GM19351 (cell line): ENCODE measurements at regions not wholly inside any gene's neighbourhood (a gene's known extent, or its start where the extent isn't known, plus 50 kb on each side); places are given as distances from the start of the nearest gene placed in this dataset.

ENCODE experiments used
- ATAC-seq: cut with Tn5 transposase; IDR thresholded peaks from one replicate; pipeline ENCODE4 v1.9.1; 2021; ENCODE audit warnings: mild to moderate bottlenecking, moderate library complexity; ENCODE audit not compliant: unreplicated experiment

GRCh38 chr4:13142191-13142590 lies 341.9 kb downstream of the RAB28 start:
- ATAC-seq: no peak

- ATAC-seq: no peak
Measured at GRCh38 chr4:13137390-13137789, 346.8 kb downstream of the RAB28 start.

- no peak for ATAC-seq
Measured at GRCh38 chr4:13133700-13134099, 350.4 kb downstream of the RAB28 start.

- ATAC-seq: no peak
Measured at GRCh38 chr4:13130848-13131247, 353.3 kb downstream of the RAB28 start.

- ATAC-seq: no peak
Measured at GRCh38 chr4:13129095-13129494, 355.0 kb downstream of the RAB28 start.

DNA sequence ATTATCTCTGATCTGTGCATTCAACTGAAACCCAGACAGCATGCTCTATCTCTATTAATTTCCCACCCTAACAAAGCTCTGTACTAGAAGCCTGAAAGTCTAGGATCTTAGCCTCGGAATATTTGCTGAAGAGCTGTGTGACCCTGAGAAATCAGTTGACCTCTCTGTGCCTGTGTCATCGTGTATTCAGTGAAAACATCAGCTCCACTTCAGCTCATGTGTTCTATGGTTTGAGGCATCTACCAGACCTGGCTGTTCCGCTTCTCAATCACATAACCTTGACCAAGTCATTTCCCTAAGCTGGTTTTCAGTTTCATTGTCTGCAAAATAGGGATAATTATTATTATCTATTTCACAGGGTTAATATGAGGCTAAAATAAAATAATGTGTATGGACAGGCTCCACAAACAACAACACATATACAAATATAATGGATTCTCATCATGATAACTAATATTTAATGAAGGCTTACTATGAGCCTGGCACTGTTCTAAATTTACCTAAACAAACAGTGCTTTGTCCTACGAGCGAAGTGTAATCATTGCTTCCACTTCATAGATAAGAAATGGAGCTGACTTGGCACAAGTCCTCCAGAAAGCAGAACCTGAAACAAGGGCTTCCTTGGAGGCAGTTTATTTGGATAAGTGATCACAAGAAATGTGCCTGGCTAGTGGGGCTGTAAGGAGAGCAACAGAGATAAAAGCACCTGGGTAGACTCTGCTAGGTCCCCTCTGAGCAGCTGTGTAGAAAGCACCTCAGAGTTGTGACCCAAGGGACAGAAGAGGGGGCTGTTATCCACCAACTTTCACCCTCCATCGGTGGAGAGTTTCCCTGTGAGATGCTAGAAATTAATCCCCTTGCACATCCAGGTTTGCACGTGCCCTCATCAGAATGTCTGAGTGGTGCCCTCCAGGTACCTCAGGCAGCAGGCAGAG lies 356.9 kb downstream of the RAB28 start:
- ATAC-seq: no peak

DNA sequence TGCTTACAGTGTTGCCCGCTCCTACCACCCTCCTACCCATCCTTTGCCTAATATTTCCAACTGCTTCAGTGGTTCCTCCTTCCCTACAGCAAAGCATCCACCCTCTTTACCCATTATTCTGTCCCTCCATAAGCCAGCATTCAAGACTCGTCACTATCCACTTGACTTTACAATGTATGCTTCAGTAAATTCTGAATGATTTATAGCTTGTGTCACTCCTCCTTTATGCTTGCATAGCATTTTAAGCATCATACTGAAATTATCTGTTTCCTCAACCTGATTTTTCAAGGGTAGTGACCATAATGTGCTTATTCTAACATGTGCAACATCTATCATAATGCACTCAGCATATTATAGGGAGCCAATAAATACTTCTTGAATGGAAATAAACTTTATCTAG lies 365.5 kb downstream of the RAB28 start:
- ATAC-seq: no peak

DNA sequence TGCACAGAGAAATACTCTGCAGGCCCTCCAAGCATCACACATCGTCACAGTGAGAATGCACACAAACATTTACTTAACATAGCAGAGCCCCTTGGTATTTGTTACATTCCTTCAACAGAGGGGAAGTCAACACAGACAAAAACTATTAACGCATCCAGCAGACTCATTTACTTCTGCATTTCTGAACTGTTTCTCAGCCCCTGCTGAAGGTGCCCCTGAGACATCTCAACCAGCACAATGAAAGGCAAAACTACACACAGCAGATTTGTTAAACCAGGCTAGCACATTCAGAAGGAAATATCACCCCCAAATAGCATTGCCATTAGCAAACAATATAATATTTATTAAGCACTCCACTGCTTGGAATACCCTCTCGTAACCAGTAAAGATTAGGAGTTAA lies 367.0 kb downstream of the RAB28 start:
- no peak for ATAC-seq

- ATAC-seq: no peak
Measured at GRCh38 chr4:13112030-13112429, 372.1 kb downstream of the RAB28 start.

GRCh38 chr4:13109536-13109935 lies 374.6 kb downstream of the RAB28 start:
- ATAC-seq: no peak

DNA sequence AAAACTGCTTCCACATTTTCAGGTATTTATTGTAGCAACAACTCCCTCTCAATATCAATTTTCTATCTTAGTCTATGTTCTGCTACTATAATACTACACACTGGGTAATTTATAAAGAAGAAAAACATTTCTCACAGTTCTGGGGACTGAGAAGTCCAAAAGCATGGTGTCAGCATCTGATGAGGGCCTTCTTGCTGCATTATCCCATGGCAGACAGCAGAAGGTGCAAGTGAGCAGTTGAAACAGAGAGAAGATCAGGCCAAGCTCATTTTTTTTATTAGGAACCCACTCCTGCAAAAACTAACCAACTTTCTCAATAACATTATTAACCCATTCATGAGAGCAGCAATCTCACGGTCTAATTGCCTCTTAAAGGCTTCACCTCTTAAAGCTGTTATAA lies 376.0 kb downstream of the RAB28 start:
- no peak for ATAC-seq

DNA sequence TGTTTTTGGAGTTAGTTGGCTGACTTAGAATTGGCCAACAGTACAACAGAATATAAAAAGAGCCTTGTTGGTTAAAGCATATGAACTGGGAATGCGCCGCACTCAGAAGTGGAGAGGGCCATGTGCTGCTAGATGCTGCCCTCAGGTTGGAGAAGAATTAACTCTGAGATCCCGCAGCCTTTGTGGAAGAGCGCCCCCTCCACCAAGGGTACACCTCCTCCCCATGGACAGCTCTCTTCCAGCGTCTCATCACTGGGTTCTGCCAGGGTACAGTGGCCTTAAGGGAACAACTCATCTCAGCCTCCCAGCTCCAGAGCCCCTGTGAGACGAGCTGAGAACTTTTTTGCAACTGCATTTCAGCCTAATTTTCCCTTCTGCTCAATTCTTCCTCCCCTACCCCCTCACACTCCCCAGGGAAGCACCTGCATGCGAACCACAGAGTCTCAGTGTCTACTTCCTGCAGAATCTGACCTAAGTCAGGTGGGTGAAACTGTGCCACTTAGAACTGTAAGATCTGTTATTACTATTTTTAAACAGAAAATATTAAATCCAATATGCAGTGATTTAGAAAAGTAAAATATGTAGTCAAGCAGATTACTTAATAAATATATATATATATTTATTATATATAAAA lies 380.6 kb downstream of the RAB28 start:
- no peak for ATAC-seq

GRCh38 chr4:13102092-13102742 lies 381.9 kb downstream of the RAB28 start:
- no peak for ATAC-seq

- no peak for ATAC-seq
Measured at GRCh38 chr4:13097971-13098370, 386.2 kb downstream of the RAB28 start.

DNA sequence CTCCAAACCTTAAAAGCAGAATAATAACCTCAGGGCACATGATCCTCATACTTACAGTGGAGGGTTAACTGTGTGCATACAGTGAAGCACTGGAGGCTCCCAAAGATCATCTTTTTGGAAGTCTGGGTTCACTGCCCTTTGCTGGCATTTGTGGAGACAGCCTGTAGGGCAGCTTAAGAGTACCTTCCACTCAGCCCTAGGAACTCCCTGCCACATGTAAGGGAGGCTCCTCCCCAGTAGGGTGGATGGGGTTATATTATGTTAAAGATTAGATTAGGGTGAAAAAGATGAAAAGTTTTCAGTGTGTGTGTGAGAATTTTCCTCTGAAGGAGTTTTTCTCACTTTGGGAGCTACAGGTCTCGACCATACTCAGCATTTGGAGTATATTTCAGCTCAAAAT lies 388.4 kb downstream of the RAB28 start:
- no peak for ATAC-seq

DNA sequence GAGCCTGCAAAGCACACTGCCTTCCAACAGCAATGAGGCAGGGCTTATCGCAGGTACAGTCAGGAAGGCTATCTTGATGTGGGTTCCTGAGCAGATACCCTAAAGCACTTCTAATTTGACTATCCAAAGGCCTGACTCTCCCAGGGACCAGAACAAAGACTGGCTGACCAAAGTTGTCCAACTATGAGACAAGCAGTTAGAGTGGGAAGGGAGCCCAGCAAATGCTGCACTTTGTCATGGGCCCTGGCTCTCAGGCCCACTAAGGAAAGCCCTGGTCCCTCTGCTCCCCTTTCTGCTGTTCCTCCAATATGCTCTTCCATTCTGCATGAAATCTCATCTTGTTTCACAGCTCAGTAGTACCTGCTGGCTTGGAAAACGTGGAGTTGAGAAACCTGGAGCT lies 391.0 kb downstream of the RAB28 start:
- ATAC-seq: no peak

DNA sequence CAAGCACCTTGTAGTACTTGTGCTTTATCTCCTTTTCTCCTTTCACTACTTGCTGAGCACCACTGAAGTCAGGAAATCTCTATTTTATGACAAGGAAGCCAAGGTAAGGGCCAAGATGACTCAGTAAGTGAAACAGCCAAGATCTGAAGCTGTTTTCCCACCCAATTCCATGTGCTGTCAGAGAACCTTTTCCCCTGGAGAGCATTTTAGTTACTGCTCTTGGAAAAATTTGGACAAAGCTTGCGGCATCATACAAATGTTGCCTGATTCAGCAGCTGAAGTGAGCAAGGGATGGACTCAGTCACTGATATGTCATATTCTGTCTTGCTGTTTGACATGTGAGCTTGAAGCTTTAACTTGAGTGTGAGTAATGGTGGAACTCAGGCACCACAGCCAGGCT lies 391.4 kb downstream of the RAB28 start:
- no peak for ATAC-seq

- ATAC-seq: no peak
Measured at GRCh38 chr4:13089659-13089998, 394.5 kb downstream of the RAB28 start.

DNA sequence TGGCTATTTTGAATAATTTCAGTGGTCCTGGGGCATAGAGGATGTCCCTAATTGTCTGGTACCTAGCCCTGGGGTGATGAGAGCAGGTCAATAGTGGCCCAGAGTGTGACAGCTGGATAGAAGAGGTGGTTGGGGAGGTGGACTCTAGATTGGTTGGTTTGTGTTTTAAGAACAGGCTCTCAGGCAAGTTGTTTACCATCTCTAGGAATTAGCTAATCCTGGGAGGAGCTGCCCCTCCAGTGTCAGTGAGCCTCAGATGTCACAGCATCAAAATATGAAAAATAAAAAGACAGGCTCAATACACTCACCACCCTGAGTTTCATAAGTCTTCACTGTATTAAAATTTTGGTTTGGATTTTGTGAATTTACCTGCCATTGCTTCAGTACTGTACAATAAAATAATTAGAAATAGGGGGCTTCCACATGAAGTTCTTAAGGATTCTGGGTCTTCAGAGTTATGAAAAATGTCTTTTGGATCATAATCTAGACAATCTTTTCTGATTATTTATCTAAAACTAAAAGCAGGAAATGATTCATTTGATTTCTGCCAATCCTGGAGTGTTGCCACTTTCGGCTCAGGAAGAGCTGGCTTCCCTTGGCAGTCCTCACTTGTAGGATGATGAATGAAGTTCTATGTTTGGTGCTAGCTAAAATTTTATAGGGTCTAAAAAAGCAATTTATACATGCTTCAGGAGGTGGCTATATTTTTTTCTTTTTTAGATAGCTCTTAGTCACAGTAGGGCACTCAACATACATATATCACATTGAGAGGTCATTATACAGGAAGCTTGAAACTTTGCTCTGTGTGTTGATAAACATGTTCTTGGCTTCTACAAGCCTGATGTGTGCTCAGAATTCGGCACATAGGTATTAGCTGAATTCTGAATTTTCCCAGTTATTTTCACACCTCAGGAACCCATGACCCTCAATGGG lies 395.1 kb downstream of the RAB28 start:
- ATAC-seq: no peak

GRCh38 chr4:13087041-13087440 lies 397.1 kb downstream of the RAB28 start:
- no peak for ATAC-seq

DNA sequence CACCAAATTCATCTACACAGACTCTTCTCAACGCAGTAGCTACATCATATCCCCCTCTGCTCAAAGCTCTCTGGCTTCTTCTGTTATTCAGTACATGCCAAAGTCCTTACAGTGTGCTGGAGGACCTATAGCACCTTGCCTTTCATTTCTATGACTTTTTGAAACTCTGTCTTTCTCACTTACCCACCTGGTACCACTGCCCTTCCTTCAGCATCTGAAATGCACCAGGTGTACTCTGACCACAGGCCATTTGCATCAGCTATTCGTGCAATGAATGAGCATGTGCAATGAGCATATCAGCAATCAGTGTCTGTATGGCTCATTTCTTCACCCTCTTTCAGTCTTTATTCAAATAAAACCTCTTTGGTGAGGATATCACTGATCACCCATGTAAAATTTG lies 399.9 kb downstream of the RAB28 start:
- ATAC-seq: no peak
